Endothelial cell of umbilical vein (primary cell): ENCODE measurements at regions not wholly inside any gene's neighbourhood (a gene's known extent, or its start where the extent isn't known, plus 50 kb on each side); places are given as distances from the start of the nearest gene placed in this dataset.

Experiments
- BruUV-seq: library from RNA; stranded (reverse); fragments of 400-500 nt; replicated peaks from 2 replicates; lab custom pipeline; 2021; lab: Mats Ljungman, UMichigan
- CTCF ChIA-PET: fragments of 300-600, 350-600 bp; sonication (Branson Sonifier 250); formaldehyde crosslinking; loops from one replicate; lab custom pipeline; 2021; ENCODE audit warnings: antibody characterized with exemption, inconsistent platforms; lab: Charles Lee
- POLR2A ChIA-PET: fragments of 300-600, 350-600 bp; sonication (Branson Sonifier 250); formaldehyde crosslinking; loops from one replicate; lab custom pipeline; 2021; ENCODE audit warnings: antibody characterized with exemption, inconsistent platforms; lab: Charles Lee
- DNase-seq: peaks from one replicate; pipeline ENCODE4 v3.0.0-alpha.2; 2011; ENCODE audit warnings: low read depth, low spot score
- FAIRE-seq: peaks from 2 replicates; lab custom pipeline; 2011; peaks lifted over from hg19 to GRCh38; lab: Jason Lieb, UNC
- H2AFZ ChIP-seq: 2 replicates; pipeline ENCODE4 v1.6.0; 2012; ENCODE audit warnings: low read depth, low read length, control low read depth, inconsistent platforms
- H3K27ac ChIP-seq: 2 replicates; pipeline ENCODE4 v1.5.1; 2011; ENCODE audit warnings: low read depth, mild to moderate bottlenecking, control low read depth, low read length, moderate library complexity; ENCODE audit not compliant: insufficient read depth
- H3K27me3 ChIP-seq, 2 experiments: 2 replicates each; pipeline versions ENCODE4 v1.6.0 to v1.6.1; 2011; ENCODE audit warnings: low read length in 2 of 2, mixed read lengths in 1 of 2; ENCODE audit not compliant: control insufficient read depth in 2 of 2, insufficient read depth in 2 of 2
- H3K36me3 ChIP-seq, 2 experiments: 2 replicates in 1 of 2; 3 replicates in 1 of 2; pipeline ENCODE4 v1.5.1; 2011; ENCODE audit warnings: low read length in 2 of 2, mild to moderate bottlenecking in 1 of 2, moderate library complexity in 1 of 2; ENCODE audit not compliant: control insufficient read depth in 2 of 2, insufficient read depth in 2 of 2; ENCODE audit errors: extremely low read depth in 1 of 2
- H3K4me1 ChIP-seq: 3 replicates; pipeline ENCODE4 v1.5.1; 2011; ENCODE audit warnings: mild to moderate bottlenecking, low read length; ENCODE audit not compliant: control insufficient read depth, insufficient read depth; ENCODE audit errors: extremely low read depth
- H3K4me2 ChIP-seq: 2 replicates; pipeline ENCODE4 v1.6.1; 2011; ENCODE audit warnings: low read length, control low read depth, mixed read lengths; ENCODE audit not compliant: insufficient read depth
- H3K4me3 ChIP-seq, 3 experiments: fragments of 200-600 bp in 1 of 3; sonication (generic), shearing (Covaris generic) in 1 of 3; replicated peaks in 1 of 3; 2 replicates each; pipeline ENCODE4 v1.5.1; 2011 to 2016; ENCODE audit warnings: control low read depth in 3 of 3, low read length in 3 of 3, mild to moderate bottlenecking in 2 of 3, inconsistent platforms in 1 of 3, low read depth in 1 of 3, moderate library complexity in 1 of 3; ENCODE audit not compliant: insufficient read depth in 1 of 3
- H3K79me2 ChIP-seq: 2 replicates; pipeline ENCODE4 v1.6.0; 2012; ENCODE audit warnings: low read length, inconsistent platforms; ENCODE audit not compliant: control insufficient read depth, insufficient read depth
- H3K9ac ChIP-seq: replicated peaks from 2 replicates; pipeline ENCODE3; 2011; ENCODE audit warnings: low read length, control low read depth; ENCODE audit not compliant: insufficient read depth; ENCODE audit errors: extremely low read depth
- H3K9me1 ChIP-seq: replicated peaks from 3 replicates; pipeline ENCODE4 v1.6.0; 2011; ENCODE audit warnings: mild to moderate bottlenecking, low read length; ENCODE audit not compliant: control insufficient read depth, insufficient read depth; ENCODE audit errors: extremely low read depth
- H3K9me3 ChIP-seq: replicated peaks from 2 replicates; pipeline ENCODE4 v1.5.1; 2012; ENCODE audit warnings: low read length, inconsistent platforms; ENCODE audit not compliant: control insufficient read depth, insufficient read depth
- H4K20me1 ChIP-seq: replicated peaks from 2 replicates; pipeline ENCODE3; 2011; ENCODE audit warnings: mild to moderate bottlenecking, low read length; ENCODE audit not compliant: control insufficient read depth, insufficient read depth; ENCODE audit errors: extremely low read depth
- EZH2 ChIP-seq: IDR thresholded peaks from 2 replicates; pipeline ENCODE4 v1.6.1; 2012; ENCODE audit warnings: borderline replicate concordance, low read depth, mild to moderate bottlenecking, moderate library complexity, low read length, inconsistent platforms; ENCODE audit not compliant: severe bottlenecking
- FOS ChIP-seq: IDR thresholded peaks from 2 replicates; pipeline ENCODE4 v1.6.1; 2011; ENCODE audit warnings: mild to moderate bottlenecking, low read length, moderate library complexity, borderline replicate concordance; ENCODE audit not compliant: insufficient read depth
- GATA2 ChIP-seq: IDR thresholded peaks from 2 replicates; pipeline ENCODE4 v1.7.0; 2011; ENCODE audit warnings: low read depth, mild to moderate bottlenecking, moderate library complexity, mixed read lengths, low read length; ENCODE audit not compliant: insufficient read length, insufficient read depth
- JUN ChIP-seq: IDR thresholded peaks from 2 replicates; pipeline ENCODE4 v1.6.1; 2011; ENCODE audit warnings: borderline replicate concordance, low read depth; ENCODE audit not compliant: insufficient read length, insufficient read depth
- MYC ChIP-seq: IDR thresholded peaks from one replicate; pipeline ENCODE4 v1.6.1; 2011; ENCODE audit warnings: mild to moderate bottlenecking, low read depth, low read length
- POLR2A ChIP-seq: IDR thresholded peaks from 2 replicates; pipeline ENCODE4 v1.6.1; 2012; ENCODE audit warnings: low read depth, mild to moderate bottlenecking, control low read depth, low read length
- POLR2AphosphoS5 ChIP-seq: IDR thresholded peaks from 2 replicates; pipeline ENCODE4 v1.6.1; 2012; ENCODE audit warnings: low read depth, mild to moderate bottlenecking, control low read depth, low read length, moderate library complexity; ENCODE audit not compliant: insufficient read depth
- dilution Hi-C: fragments of 300-500 bp; cut with MboI; formaldehyde crosslinking; loops from one replicate; pipeline ENCODE4 v1.15.0; 2019; ENCODE audit warnings: low sequenced_read_pairs; ENCODE audit not compliant: extremely low pct_ligation_motif_present
- intact Hi-C: fragments of 100-400 bp; cut with micrococcal nuclease; formaldehyde crosslinking; loops from one replicate; pipeline ENCODE4 v1.10.0; 2022
- TF ChIP-seq, protein P1 (sequence below), 2 donors: IDR thresholded peaks; 1 replicate in 1 of 2; 2 replicates in 1 of 2; pipeline ENCODE4 v1.5.1; 2011; ENCODE audit warnings: low read length in 2 of 2, mild to moderate bottlenecking in 2 of 2, moderate library complexity in 2 of 2, control low read depth in 1 of 2, inconsistent platforms in 1 of 2, low read depth in 1 of 2; ENCODE audit not compliant: insufficient read depth in 1 of 2; ENCODE audit errors: extremely low read depth in 1 of 2
- TF ChIP-seq, protein P2 (sequence below): IDR thresholded peaks from 2 replicates; pipeline ENCODE4 v1.6.1; 2011; ENCODE audit not compliant: insufficient read depth, insufficient read length

- no TSS peak for BruUV-seq
- POLR2A ChIA-PET, result no interaction called here
- H3K4me3 ChIP-seq, result no peak overlapping the region
- H3K79me2 ChIP-seq, result no peaks in the 10 kb centered on the region
- H3K9me3 ChIP-seq, result peaks cover 8% of the 10 kb centered on the region
- no peaks in the 10 kb centered on the region for H3K4me1 ChIP-seq
- H3K9ac ChIP-seq, result no peak overlapping the region
- no peak overlapping the region for H3K4me2 ChIP-seq
- H3K36me3 ChIP-seq, result no peaks in the 10 kb centered on the region
- DNase-seq (no peak), FAIRE-seq (no peak)
- H3K27ac ChIP-seq, result no peak overlapping the region
- dilution Hi-C loops (no loop called here), intact Hi-C loops (no loop called here)
- TF ChIP-seq POLR2AphosphoS5 (no peak), POLR2A (no peak), FOS (no peak), GATA2 (no peak)
- TF ChIP-seq, protein P1, sequence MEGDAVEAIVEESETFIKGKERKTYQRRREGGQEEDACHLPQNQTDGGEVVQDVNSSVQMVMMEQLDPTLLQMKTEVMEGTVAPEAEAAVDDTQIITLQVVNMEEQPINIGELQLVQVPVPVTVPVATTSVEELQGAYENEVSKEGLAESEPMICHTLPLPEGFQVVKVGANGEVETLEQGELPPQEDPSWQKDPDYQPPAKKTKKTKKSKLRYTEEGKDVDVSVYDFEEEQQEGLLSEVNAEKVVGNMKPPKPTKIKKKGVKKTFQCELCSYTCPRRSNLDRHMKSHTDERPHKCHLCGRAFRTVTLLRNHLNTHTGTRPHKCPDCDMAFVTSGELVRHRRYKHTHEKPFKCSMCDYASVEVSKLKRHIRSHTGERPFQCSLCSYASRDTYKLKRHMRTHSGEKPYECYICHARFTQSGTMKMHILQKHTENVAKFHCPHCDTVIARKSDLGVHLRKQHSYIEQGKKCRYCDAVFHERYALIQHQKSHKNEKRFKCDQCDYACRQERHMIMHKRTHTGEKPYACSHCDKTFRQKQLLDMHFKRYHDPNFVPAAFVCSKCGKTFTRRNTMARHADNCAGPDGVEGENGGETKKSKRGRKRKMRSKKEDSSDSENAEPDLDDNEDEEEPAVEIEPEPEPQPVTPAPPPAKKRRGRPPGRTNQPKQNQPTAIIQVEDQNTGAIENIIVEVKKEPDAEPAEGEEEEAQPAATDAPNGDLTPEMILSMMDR (IDR thresholded peaks at IDR 0.05; ENCODE audit: extremely low read depth in 1 of 2, insufficient read depth in 1 of 2, low read depth in 1 of 2, low read length in 2 of 2), result no peak
- TF ChIP-seq, protein P2, sequence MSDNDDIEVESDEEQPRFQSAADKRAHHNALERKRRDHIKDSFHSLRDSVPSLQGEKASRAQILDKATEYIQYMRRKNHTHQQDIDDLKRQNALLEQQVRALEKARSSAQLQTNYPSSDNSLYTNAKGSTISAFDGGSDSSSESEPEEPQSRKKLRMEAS, result no peak
- no peaks in the 10 kb centered on the region for H4K20me1 ChIP-seq
- CTCF ChIA-PET, result no interaction called here
- H3K9me1 ChIP-seq, result no peaks in the 10 kb centered on the region
- no peak overlapping the region for H2AFZ ChIP-seq
- H3K27me3 ChIP-seq, result no peaks in the 10 kb centered on the region
These were observed 1044.5 kb upstream of the POU3F3 start for GRCh38 chr2:103809415-103809814.

- H2AFZ ChIP-seq, result no peak overlapping the region
- H3K4me2 ChIP-seq, result no peak overlapping the region
- dilution Hi-C loops, result no loop called here
- ChIA-PET POLR2A (no interaction called here), CTCF (no interaction called here)
- TF ChIP-seq FOS, result no peak
- no peak for TF ChIP-seq MYC
- no peak for TF ChIP-seq GATA2
- TF ChIP-seq POLR2AphosphoS5, result no peak
- TF ChIP-seq POLR2A, result no peak
- no peak for TF ChIP-seq JUN
- TF ChIP-seq EZH2, result no peak
- TF ChIP-seq, protein P2, result no peak
- TF ChIP-seq, protein P1 (IDR thresholded peaks at IDR 0.05; ENCODE audit: extremely low read depth in 1 of 2, insufficient read depth in 1 of 2, low read depth in 1 of 2, low read length in 2 of 2), result no peak
- no peak overlapping the region for H3K4me3 ChIP-seq
- H3K36me3 ChIP-seq, result no peaks in the 10 kb centered on the region
- no peaks in the 10 kb centered on the region for H4K20me1 ChIP-seq
- H3K9ac ChIP-seq, result no peak overlapping the region
- no TSS peak for BruUV-seq
- no peaks in the 10 kb centered on the region for H3K27me3 ChIP-seq
- no peaks in the 10 kb centered on the region for H3K9me1 ChIP-seq
- H3K4me1 ChIP-seq, result no peaks in the 10 kb centered on the region
- no peaks in the 10 kb centered on the region for H3K79me2 ChIP-seq
- H3K27ac ChIP-seq, result no peak overlapping the region
- H3K9me3 ChIP-seq, result peaks cover 8% of the 10 kb centered on the region
- intact Hi-C loops, result no loop called here
- FAIRE-seq, result no peak
- DNase-seq, result no peak
These were observed 1043.9 kb upstream of the POU3F3 start for GRCh38 chr2:103809941-103810441.
